ENCODE measurements at regions not wholly inside any gene's neighbourhood (a gene's known extent, or its start where the extent isn't known, plus 50 kb on each side); places are given as distances from the start of the nearest gene placed in this dataset.

DNA sequence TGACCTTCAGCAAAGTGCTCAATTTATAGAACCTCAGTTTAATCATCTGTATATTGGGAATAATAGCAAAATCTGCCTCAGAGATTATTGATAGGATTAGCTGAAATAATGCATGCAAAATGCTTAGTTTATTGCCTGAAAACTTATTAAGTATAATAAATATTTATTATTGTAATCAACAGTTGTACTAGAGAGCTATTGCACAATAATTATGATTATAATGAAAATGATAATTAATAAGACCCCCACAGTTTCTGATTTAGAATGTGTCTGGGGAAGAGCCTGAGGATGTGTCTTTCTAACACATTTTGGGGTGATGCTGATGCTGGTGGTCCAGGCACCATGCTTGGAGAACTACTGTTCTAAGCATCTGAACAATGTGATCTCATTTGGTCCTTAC is 419.6 kb downstream of the NPIPA7 start:
- Histone ChIP-seq H3K4me1 (no peaks in the 10 kb centered on the region), H3K4me3 (no peak overlapping the region), H3K9me3 (no peaks in the 10 kb centered on the region), H3K27ac (no peak overlapping the region), H3K36me3 (no peaks in the 10 kb centered on the region), H3K27me3 (no peaks in the 10 kb centered on the region)
- TF ChIP-seq, protein P1, sequence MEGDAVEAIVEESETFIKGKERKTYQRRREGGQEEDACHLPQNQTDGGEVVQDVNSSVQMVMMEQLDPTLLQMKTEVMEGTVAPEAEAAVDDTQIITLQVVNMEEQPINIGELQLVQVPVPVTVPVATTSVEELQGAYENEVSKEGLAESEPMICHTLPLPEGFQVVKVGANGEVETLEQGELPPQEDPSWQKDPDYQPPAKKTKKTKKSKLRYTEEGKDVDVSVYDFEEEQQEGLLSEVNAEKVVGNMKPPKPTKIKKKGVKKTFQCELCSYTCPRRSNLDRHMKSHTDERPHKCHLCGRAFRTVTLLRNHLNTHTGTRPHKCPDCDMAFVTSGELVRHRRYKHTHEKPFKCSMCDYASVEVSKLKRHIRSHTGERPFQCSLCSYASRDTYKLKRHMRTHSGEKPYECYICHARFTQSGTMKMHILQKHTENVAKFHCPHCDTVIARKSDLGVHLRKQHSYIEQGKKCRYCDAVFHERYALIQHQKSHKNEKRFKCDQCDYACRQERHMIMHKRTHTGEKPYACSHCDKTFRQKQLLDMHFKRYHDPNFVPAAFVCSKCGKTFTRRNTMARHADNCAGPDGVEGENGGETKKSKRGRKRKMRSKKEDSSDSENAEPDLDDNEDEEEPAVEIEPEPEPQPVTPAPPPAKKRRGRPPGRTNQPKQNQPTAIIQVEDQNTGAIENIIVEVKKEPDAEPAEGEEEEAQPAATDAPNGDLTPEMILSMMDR (IDR thresholded peaks at IDR 0.05): no peak
- no peak for TF ChIP-seq POLR2A (IDR thresholded peaks at IDR 0.05)
- no peak for DNase-seq

DNA sequence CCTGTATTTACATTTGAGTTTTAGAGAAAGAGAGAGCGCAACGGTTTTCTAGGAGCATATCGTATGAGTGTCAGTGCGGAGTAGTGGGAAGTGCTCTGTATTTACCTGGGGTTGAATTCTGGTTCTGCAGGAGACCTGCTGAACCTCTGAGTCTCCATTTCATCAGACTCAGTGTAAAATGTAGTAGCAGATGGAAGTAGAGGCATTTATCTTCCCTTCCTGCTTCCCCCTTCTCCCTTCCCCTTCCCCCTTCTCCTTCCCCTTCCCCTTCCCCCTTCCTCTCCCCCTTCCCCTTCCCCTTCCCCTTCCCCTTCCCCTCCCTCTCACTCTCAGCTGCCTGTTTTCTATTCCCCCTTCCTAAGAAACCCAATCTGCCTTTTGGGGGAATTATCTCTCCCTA is 426.9 kb downstream of the NPIPA7 start:
- Histone ChIP-seq H3K4me3 (no peak overlapping the region), H3K27ac (no peak overlapping the region), H3K4me1 (no peaks in the 10 kb centered on the region), H3K27me3 (no peaks in the 10 kb centered on the region), H3K36me3 (no peaks in the 10 kb centered on the region), H3K9me3 (no peaks in the 10 kb centered on the region)
- no peak for DNase-seq
- TF ChIP-seq, protein P1 (IDR thresholded peaks at IDR 0.05): no peak

DNA sequence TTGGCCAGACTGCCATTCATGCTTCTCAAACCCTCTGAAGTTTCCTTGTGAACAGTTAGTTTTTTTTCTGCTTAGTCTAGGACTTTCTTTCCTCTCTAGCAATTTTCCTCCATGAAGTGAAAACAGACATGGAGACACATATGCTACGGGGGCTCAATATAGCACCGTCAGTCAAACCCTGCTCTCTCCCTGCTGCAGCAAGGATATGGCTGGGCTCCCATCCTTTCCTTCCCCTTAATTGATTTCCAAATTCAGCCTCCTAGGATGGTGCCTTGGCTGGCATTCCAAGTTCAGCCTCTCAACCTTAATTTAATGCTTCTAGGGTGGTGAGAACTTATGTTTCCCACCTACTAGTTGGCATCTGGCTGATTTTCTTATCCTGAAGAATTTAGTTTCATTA is 436.7 kb downstream of the NPIPA7 start:
- Histone ChIP-seq H3K36me3 (no peaks in the 10 kb centered on the region), H3K4me1 (no peaks in the 10 kb centered on the region), H3K4me3 (no peak overlapping the region), H3K9me3 (no peaks in the 10 kb centered on the region), H3K27ac (no peak overlapping the region), H3K27me3 (no peaks in the 10 kb centered on the region)
- no peak for TF ChIP-seq POLR2A (IDR thresholded peaks at IDR 0.05)
- TF ChIP-seq, protein P1 (IDR thresholded peaks at IDR 0.05): no peak
- DNase-seq: no peak

DNA sequence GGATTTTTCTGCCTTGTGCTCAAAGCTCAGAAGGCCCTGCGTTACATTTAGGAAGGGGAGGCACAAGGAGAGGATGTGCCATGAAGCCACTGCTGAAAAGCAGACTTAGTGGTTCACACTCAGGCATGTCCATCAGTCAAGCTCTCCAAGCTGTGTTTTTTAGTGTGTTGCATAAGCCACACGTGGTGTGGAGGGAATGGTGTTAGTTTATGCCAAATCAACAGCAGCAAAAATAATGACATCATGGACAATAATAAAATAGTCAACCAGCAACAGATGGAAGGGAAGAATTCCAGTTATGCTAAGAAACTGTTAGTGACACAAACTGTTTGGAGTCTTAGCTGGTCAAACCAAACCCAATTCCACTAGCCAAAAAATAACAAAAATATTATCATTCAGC is 438.3 kb downstream of the NPIPA7 start:
- Histone ChIP-seq H3K27me3 (no peaks in the 10 kb centered on the region), H3K9me3 (no peaks in the 10 kb centered on the region), H3K27ac (no peak overlapping the region), H3K4me3 (no peak overlapping the region), H3K4me1 (no peaks in the 10 kb centered on the region), H3K36me3 (no peaks in the 10 kb centered on the region)
- TF ChIP-seq, protein P1 (IDR thresholded peaks at IDR 0.05): no peak
- no peak for TF ChIP-seq POLR2A (IDR thresholded peaks at IDR 0.05)
- no peak for DNase-seq

DNA sequence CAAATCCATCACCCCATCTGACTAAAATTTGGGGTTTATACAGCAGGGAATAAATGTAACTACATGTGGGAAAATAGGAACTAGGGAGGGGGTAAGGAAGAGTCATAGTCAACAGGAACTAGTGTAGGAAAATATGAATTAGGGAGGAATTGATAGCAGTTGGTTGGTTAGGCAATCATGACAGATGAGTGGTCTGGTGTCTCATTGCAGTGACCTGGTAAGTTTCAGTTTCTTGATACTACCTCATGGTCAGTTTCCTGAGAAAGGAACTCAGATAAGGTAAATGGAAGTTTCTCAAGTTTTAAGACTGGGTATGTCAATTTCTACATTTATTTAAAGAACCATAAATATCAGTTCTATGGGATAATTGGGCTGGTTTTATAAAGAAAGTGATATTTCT is 442.3 kb downstream of the NPIPA7 start:
- H3K36me3 ChIP-seq: no peaks in the 10 kb centered on the region
- H3K27ac ChIP-seq: no peak overlapping the region
- H3K4me1 ChIP-seq: no peaks in the 10 kb centered on the region
- H3K4me3 ChIP-seq: no peak overlapping the region
- DNase-seq: no peak
- H3K27me3 ChIP-seq: no peaks in the 10 kb centered on the region
- no peak for TF ChIP-seq POLR2A (IDR thresholded peaks at IDR 0.05)
- TF ChIP-seq, protein P1 (IDR thresholded peaks at IDR 0.05): no peak
- H3K9me3 ChIP-seq: no peaks in the 10 kb centered on the region

DNA sequence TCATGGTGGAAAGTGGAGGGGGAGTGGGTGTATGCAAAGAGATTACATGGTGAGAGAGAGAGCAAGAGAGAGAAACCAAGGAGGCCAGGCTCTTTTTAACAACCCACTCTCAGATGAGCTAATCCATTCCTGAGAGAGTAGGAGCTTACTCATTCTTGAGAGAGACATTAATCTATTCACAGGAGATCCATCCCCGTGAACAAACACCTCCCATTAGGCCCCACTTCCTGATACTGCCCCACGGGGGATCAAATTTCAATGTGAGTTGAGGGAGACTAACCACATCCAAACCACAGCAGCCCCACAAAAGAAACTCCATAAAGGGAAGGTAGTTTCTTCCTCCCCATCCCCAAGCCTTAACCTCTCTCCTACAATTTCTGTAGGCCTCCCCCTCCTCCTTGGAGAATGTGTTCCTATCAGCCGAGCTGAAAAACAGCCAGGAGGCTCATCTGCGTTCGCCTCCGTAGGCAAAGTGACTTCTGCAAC is 450.0 kb downstream of the NPIPA7 start:
- no peak overlapping the region for H3K27ac ChIP-seq

More for the DNA sequence above, 450.0 kb downstream of the NPIPA7 start:
- Histone ChIP-seq H3K9me3 (no peaks in the 10 kb centered on the region), H3K4me1 (no peaks in the 10 kb centered on the region), H3K4me3 (no peak overlapping the region), H3K27me3 (no peaks in the 10 kb centered on the region), H3K36me3 (no peaks in the 10 kb centered on the region)
- TF ChIP-seq POLR2A (IDR thresholded peaks at IDR 0.05): no peak
- TF ChIP-seq, protein P1 (IDR thresholded peaks at IDR 0.05): no peak
- no peak for DNase-seq
